C4-2B (cell line): ENCODE measurements at regions not wholly inside any gene's neighbourhood (a gene's known extent, or its start where the extent isn't known, plus 50 kb on each side); places are given as distances from the start of the nearest gene placed in this dataset.

Source experiments
- CTCF ChIP-seq: fragments of 450-650 bp; conservative IDR thresholded peaks from 2 replicates; pipeline ENCODE4 v1.5.1; 2017; ENCODE audit warnings: mild to moderate bottlenecking
- ZFX ChIP-seq: fragments of 450-650 bp; IDR thresholded peaks from 2 replicates; pipeline ENCODE4 v1.6.1; 2017

GRCh38 chr1:190667914-190668313 lies 190.2 kb upstream of the BRINP3 start:
- TF ChIP-seq CTCF (no peak), ZFX (no peak)
